Upper lobe of right lung (tissue), 1 donor: ENCODE measurements at regions not wholly inside any gene's neighbourhood (a gene's known extent, or its start where the extent isn't known, plus 50 kb on each side); places are given as distances from the start of the nearest gene placed in this dataset.

Experiments used
- ATAC-seq: fragments of 200-7000 bp; cut with Tn5 transposase; one replicate; pipeline ENCODE4 v1.9.1; 2020; ENCODE audit warnings: mild to moderate bottlenecking, moderate library complexity
- DNase-seq: peaks from one replicate; pipeline ENCODE4 v3.0.0-alpha.2; 2020
- H3K27ac ChIP-seq: fragments of 200-600 bp; one replicate; pipeline ENCODE4 v1.8.0; 2022
- H3K27me3 ChIP-seq: fragments of 200-600 bp; one replicate; pipeline ENCODE4 v1.8.0; 2022; ENCODE audit warnings: mild to moderate bottlenecking
- H3K36me3 ChIP-seq: fragments of 200-600 bp; one replicate; pipeline ENCODE4 v1.8.0; 2022
- H3K4me1 ChIP-seq: fragments of 200-600 bp; one replicate; pipeline ENCODE4 v1.8.0; 2022
- H3K4me3 ChIP-seq: fragments of 200-600 bp; one replicate; pipeline ENCODE4 v1.8.0; 2022; ENCODE audit warnings: mild to moderate bottlenecking
- H3K9me3 ChIP-seq: fragments of 200-600 bp; one replicate; pipeline ENCODE4 v1.8.0; 2022
- CTCF ChIP-seq: fragments of 200-600 bp; IDR thresholded peaks from one replicate; pipeline ENCODE4 v1.8.0; 2022; ENCODE audit warnings: antibody characterized with exemption
- intact Hi-C: fragments of 100-400 bp; cut with DNase I; formaldehyde crosslinking; loops from one replicate; pipeline ENCODE4 v1.11.0; 2022
- donor health status: DM: no; HTN: yes; CAD: no; lungs with severe emphysema.

GRCh38 chr10:85067955-85068354, 739.6 kb downstream of the CCSER2 start:
- no peaks in the 10 kb centered on the region for H3K36me3 ChIP-seq
- H3K4me1 ChIP-seq, result no peaks in the 10 kb centered on the region
- no peak overlapping the region for H3K27ac ChIP-seq
- H3K4me3 ChIP-seq, result no peak overlapping the region
- DNase-seq, result no peak
- TF ChIP-seq CTCF, result no peak
- H3K27me3 ChIP-seq, result no peaks in the 10 kb centered on the region
- intact Hi-C loops, result no loop called here
- no peaks in the 10 kb centered on the region for H3K9me3 ChIP-seq
- no peak for ATAC-seq

- H3K9me3 ChIP-seq, result no peaks in the 10 kb centered on the region
- no peak overlapping the region for H3K4me3 ChIP-seq
- no peaks in the 10 kb centered on the region for H3K27me3 ChIP-seq
- no peaks in the 10 kb centered on the region for H3K4me1 ChIP-seq
- intact Hi-C loops, result no loop called here
- no peak overlapping the region for H3K27ac ChIP-seq
- no peak for TF ChIP-seq CTCF
- no peaks in the 10 kb centered on the region for H3K36me3 ChIP-seq
- no peak for DNase-seq
- ATAC-seq, result no peak
Observed at GRCh38 chr10:85080934-85081333, 752.5 kb downstream of the CCSER2 start.

GRCh38 chr10:85098835-85099521, 770.6 kb downstream of the CCSER2 start:
- no peak overlapping the region for H3K4me3 ChIP-seq
- DNase-seq, result no peak
- no peak for TF ChIP-seq CTCF
- no peaks in the 10 kb centered on the region for H3K27me3 ChIP-seq
- H3K4me1 ChIP-seq, result no peaks in the 10 kb centered on the region
- no peaks in the 10 kb centered on the region for H3K9me3 ChIP-seq
- no peak for ATAC-seq
- intact Hi-C loops, result no loop called here
- H3K27ac ChIP-seq, result no peak overlapping the region
- no peaks in the 10 kb centered on the region for H3K36me3 ChIP-seq

GRCh38 chr10:85100495-85100894, 772.1 kb downstream of the CCSER2 start:
- ATAC-seq (no peak), DNase-seq (no peak)
- Histone ChIP-seq H3K36me3 (no peaks in the 10 kb centered on the region), H3K9me3 (no peaks in the 10 kb centered on the region), H3K4me1 (no peaks in the 10 kb centered on the region), H3K27me3 (no peaks in the 10 kb centered on the region), H3K4me3 (no peak overlapping the region), H3K27ac (no peak overlapping the region)
- no peak for TF ChIP-seq CTCF
- intact Hi-C loops, result no loop called here

- ATAC-seq, result no peak
- Histone ChIP-seq H3K36me3 (no peaks in the 10 kb centered on the region), H3K27ac (no peak overlapping the region), H3K4me1 (no peaks in the 10 kb centered on the region), H3K27me3 (no peaks in the 10 kb centered on the region), H3K4me3 (no peak overlapping the region), H3K9me3 (no peaks in the 10 kb centered on the region)
- intact Hi-C loops, result no loop called here
- DNase-seq, result no peak
- no peak for TF ChIP-seq CTCF
Observed at GRCh38 chr10:85105614-85106255, 777.3 kb downstream of the CCSER2 start.
